T-helper 2 cell treated with Interferon-gamma antibody and Interleukin-4, amounts not matched to agents 5 μg/mL and 100 μg/mL, for 36 hours (primary cell): ENCODE measurements at regions not wholly inside any gene's neighbourhood (a gene's known extent, or its start where the extent isn't known, plus 50 kb on each side); places are given as distances from the start of the nearest gene placed in this dataset.

Source experiments
- DNase-seq: peaks from one replicate; pipeline ENCODE4 v3.0.0; 2021; ENCODE audit warnings: low spot score
- H3K27ac Mint-ChIP-seq: one replicate; pipeline ENCODE4 v1.8.0; 2021; ENCODE audit warnings: mild to moderate bottlenecking, mixed read lengths
- H3K27me3 Mint-ChIP-seq: one replicate; pipeline ENCODE4 v1.8.0; 2021; ENCODE audit warnings: low read depth, mixed read lengths
- H3K36me3 Mint-ChIP-seq: one replicate; pipeline ENCODE4 v1.8.0; 2021; ENCODE audit warnings: low read depth, mixed read lengths
- H3K4me1 Mint-ChIP-seq: one replicate; pipeline ENCODE4 v1.8.0; 2021; ENCODE audit warnings: low read depth, mixed read lengths
- H3K4me3 Mint-ChIP-seq: one replicate; pipeline ENCODE4 v1.8.0; 2022; ENCODE audit warnings: mild to moderate bottlenecking, moderate library complexity, mixed read lengths
- H3K9me3 Mint-ChIP-seq: one replicate; pipeline ENCODE4 v1.8.0; 2021; ENCODE audit warnings: mixed read lengths

DNA sequence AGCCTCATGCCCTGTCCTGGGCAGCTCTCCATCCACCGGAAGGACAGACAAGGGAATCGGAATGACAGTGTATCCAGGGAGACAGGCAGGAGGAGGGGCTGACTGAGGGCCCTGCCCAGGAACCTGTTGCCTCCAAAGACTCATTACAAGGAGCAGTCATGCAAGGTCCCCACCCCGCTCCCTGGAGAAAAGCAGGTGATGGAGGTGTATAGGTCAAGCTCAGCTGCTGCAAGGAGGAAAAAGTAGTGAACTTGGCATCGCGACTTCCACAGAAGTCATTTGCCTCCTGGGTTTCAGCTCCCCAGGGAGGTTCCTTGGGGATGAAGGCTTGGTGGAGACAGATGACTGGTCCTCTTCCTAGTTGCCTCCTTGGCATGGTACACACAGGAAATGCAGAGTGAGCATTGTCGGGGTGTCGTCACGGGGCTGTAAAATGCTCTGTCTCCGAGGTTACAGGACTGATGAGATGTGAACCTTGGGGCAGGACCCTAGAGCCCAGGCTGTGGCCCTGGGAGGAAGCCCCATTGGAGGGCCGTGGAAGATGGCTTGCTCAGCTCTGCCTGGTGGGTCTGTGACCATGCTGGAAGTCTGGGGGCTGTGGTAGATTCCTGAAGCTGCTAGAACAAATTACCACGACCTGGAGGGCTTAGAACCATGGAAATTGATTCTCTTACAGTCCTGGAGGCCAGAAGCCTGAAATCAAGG lies 219.6 kb upstream of the C1orf174 start:
- Mint-ChIP-seq H3K9me3 (no peaks in the 10 kb centered on the region), H3K4me1 (no peaks in the 10 kb centered on the region), H3K27me3 (no peaks in the 10 kb centered on the region), H3K27ac (no peak overlapping the region), H3K4me3 (no peak overlapping the region), H3K36me3 (no peaks in the 10 kb centered on the region)
- no peak for DNase-seq

DNA sequence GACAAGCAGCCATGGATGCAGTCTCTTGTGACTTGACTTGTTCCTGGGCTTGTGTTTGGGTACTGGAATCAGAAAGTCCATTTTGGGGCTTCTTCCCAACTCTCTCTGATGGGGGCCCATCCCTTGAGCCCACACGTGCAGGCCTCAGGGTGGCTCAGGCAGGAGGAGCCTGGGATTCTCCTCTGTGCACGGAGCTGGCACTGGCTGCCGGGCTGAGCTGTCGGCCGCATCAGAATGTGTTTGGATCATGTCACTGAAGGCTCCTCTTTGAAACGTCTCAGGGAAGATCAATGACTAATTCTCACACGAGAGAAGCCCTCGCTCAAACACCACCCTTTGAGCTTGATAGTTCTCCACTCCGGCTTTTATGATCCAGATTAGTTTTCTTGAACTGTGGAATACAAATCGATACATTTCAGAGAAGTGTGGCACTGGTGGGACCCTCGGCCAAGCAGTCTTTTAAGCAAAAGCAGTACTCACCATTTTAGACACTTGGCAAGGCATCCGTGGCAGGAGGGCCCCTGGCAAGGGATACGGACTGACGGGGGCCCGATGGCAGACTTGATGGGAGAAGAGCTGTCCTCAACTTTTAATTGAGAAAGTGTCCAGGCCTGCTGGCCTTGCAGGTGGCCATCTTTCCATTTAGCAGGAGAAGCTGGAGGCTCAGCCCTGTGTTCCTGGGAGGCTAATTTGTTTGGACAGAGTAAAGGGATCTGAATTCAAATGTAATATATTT lies 220.7 kb upstream of the C1orf174 start:
- Mint-ChIP-seq H3K9me3 (no peaks in the 10 kb centered on the region), H3K4me1 (no peaks in the 10 kb centered on the region), H3K36me3 (no peaks in the 10 kb centered on the region), H3K27me3 (no peaks in the 10 kb centered on the region), H3K4me3 (no peak overlapping the region), H3K27ac (no peak overlapping the region)
- no peak for DNase-seq

DNA sequence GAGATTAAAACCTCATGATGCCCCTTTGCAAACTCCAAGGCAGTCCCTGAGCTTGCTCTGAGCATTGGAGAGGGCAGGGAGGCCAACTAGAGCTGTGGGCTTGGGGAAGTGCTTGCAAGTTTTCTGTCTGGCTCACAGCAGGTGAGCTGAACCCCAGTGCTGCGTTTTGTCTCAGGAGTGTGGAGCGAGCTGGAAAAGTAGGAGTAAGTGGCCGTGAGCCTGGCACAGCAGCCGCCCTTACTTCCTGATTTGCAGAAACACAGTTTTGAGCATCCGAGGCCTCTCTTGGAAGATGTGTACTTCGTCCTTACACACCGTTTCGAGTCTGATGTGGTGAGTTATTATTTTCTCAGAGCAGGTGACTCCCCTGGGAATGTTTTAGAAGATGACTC lies 221.2 kb upstream of the C1orf174 start:
- no peak for DNase-seq
- Mint-ChIP-seq H3K27me3 (no peaks in the 10 kb centered on the region), H3K9me3 (no peaks in the 10 kb centered on the region), H3K36me3 (no peaks in the 10 kb centered on the region), H3K4me3 (no peak overlapping the region), H3K27ac (no peak overlapping the region), H3K4me1 (no peaks in the 10 kb centered on the region)

DNA sequence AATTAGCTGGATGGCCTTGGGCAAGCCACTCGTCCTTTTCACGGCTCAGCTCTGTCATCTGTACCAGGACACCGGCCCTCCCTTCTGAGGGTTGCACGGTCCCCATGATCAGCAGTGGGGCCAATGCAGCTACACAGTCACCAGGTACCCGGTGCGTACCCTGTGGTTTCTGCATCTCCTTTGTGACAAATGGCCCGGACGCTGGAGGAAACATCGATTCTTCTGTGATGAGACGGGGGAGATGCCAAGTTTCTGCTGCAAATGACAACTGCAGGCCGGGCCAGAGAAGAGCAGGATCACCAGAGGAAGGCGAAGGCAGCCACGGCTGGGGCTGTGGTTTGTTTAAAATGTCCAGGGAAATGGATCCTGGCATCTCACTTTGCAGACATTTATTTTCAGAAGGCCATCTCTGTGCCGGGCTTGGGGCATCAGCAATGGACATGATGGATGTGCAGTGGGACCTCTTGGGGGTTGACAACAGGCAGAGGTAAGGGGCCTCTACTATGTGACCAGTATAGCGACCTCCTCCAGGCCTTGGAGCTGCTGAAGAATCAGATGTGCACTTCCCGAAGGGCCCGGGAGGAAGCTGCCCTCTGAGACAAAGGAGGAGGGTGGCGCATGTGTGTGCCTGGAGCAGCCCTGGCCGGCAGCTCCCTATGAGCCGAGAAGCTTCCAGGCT lies 221.9 kb upstream of the C1orf174 start:
- Mint-ChIP-seq H3K4me1 (no peaks in the 10 kb centered on the region), H3K36me3 (no peaks in the 10 kb centered on the region), H3K27ac (no peak overlapping the region), H3K9me3 (no peaks in the 10 kb centered on the region), H3K27me3 (no peaks in the 10 kb centered on the region), H3K4me3 (no peak overlapping the region)
- no peak for DNase-seq

DNA sequence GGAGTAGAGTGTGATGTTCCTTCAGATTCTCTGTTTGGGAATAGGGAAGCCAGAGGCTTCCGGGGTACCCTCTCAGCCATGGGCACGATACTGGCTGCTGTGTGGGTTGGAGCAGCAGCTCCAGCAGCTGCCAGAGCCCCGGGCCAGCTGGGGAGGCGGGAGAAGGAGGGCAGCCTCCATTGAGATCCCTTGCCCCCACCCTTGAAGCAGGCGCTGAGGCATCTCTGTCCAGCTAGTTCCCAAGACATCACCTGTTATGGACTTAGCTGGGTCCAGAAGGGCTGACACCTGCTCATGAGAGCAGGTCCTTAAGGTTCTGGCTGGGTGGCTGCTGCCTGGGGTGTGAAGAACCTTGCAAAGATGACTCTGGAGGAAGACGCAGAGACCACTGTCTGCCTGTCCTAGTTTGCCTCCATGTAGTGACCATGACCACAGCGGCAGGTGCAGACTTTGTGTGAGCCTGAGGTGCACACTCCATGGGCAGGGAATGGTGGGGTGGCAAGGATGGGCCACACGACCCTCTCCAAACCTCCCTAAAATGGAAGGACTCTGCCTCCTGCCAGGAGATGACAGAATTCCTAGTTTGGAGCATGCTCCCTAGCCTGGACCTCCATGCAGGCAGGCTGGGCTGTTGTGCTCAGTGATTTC lies 222.6 kb upstream of the C1orf174 start:
- no peaks in the 10 kb centered on the region for H3K27me3 Mint-ChIP-seq
- no peak for DNase-seq
- no peak overlapping the region for H3K27ac Mint-ChIP-seq
- H3K9me3 Mint-ChIP-seq = no peaks in the 10 kb centered on the region
- H3K4me1 Mint-ChIP-seq = no peaks in the 10 kb centered on the region
- no peak overlapping the region for H3K4me3 Mint-ChIP-seq
- H3K36me3 Mint-ChIP-seq = no peaks in the 10 kb centered on the region

DNA sequence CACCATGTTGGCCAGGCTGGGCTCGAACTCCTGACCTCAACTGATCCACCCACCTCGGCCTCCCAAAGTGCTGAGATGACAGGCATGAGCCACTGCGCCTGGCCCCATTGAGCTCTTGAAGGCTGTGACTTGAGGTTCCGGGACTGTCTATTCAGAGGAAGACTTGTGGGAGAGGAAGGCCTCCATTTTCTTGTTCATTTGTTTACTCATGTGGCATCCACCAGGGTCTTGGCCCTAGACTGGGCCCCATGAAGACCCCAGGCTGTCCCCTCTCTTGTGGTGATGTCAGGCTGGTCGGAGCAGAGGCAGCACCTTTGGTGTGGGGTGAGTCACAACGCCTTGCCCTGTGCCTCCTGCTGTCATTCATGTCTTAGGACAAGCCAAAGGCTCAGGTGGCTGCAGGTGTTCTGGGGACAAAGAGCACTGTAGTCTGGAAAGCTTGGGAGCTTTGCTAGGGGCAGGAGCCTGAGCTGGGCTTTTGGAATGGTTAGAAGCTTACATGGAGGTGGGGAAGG lies 224.6 kb upstream of the C1orf174 start:
- Mint-ChIP-seq H3K36me3 (no peaks in the 10 kb centered on the region), H3K27me3 (no peaks in the 10 kb centered on the region), H3K4me3 (no peak overlapping the region), H3K27ac (no peak overlapping the region), H3K9me3 (no peaks in the 10 kb centered on the region), H3K4me1 (no peaks in the 10 kb centered on the region)
- no peak for DNase-seq

DNA sequence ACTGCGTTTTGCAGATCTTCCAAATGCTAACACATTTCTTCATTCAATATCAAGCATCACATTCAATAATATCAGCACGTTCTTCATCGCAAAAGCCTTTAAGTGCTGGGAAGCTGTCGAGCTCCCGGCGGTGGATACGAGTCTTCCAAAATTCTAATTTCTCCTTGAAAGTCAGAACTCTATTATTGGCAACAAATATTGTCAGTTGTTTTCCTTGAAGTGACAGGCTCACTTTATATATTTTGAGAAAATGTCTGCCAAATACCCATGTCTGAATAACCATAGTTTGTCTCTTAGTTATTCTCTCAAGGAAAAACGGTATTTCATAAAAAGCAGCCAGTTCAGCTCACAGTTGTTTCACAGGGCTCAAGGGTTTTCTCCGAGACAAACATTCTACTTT lies 226.2 kb upstream of the C1orf174 start:
- DNase-seq = no peak
- Mint-ChIP-seq H3K27ac (no peak overlapping the region), H3K9me3 (no peaks in the 10 kb centered on the region), H3K27me3 (no peaks in the 10 kb centered on the region), H3K4me3 (no peak overlapping the region), H3K36me3 (no peaks in the 10 kb centered on the region), H3K4me1 (no peaks in the 10 kb centered on the region)

DNA sequence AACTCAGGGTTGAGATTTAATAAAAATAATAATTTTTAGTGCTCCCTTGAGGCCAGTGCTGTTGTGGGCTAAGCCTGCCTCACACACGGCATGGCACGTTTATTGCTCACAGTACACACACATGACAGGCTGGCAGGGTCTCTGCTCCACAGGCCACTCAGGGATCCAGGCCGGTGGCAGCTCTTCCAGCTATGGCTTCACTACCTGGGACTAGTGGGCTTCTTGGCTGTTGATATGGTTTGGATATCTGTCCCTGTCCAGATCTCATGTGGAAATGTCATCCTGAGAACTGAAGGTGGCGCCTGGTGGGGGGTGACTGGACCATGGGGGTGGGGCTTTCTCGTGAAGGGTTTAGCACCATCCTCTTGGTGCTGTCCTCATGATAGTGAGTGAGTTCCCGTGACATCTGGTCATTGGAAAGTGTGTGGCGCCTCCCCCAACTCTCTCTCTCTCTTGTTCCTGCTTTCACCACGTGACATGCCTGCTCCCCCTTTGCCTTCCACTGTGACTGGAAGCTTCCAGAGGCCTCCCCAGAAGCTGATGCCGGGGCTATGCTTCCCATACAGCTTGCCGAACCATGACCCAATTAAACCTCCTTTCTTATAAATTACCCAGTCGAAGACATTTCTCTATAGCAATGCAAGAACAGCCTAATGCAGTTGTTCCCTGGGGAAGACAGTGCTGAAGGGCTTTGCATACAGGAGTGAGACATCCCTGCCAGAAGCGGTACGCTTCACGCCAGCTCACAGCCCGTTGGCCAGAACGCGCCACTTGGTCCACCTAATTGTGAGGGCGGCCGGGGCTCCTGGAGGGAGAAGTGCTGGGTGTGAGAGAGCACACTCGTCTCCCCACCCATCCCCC lies 226.9 kb upstream of the C1orf174 start:
- DNase-seq = no peak
- Mint-ChIP-seq H3K27me3 (no peaks in the 10 kb centered on the region), H3K9me3 (no peaks in the 10 kb centered on the region), H3K4me3 (no peak overlapping the region), H3K36me3 (no peaks in the 10 kb centered on the region), H3K4me1 (no peaks in the 10 kb centered on the region), H3K27ac (no peak overlapping the region)

DNA sequence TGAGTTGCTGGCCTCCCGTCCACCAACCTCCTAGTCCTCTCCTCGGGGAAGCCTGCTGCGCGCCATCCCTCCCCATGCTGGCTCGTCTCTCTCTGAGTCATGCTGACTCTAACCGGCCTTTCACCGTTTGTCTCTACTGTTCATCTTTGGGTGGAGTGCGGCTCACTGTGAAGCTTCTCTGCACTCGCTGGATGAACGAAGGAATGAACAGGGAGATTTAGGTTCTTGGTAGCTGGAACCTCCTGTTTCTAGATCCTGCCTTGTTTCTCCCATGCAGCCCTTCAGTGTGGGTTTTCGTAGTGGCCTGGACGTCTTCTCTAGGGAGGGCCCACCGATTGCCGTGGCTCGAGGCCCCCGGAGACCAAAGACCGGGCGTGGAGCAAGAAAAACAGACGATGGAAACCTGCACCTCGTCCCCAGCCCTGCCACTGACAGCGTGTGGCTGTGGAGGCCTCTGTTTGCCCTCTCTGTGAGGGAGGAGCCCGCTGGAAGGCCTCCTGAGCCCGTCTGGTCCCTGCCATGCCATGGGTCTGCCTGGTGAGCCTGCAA lies 227.6 kb upstream of the C1orf174 start:
- Mint-ChIP-seq H3K36me3 (no peaks in the 10 kb centered on the region), H3K4me1 (no peaks in the 10 kb centered on the region), H3K9me3 (no peaks in the 10 kb centered on the region), H3K27me3 (no peaks in the 10 kb centered on the region), H3K27ac (no peak overlapping the region), H3K4me3 (no peak overlapping the region)
- no peak for DNase-seq

DNA sequence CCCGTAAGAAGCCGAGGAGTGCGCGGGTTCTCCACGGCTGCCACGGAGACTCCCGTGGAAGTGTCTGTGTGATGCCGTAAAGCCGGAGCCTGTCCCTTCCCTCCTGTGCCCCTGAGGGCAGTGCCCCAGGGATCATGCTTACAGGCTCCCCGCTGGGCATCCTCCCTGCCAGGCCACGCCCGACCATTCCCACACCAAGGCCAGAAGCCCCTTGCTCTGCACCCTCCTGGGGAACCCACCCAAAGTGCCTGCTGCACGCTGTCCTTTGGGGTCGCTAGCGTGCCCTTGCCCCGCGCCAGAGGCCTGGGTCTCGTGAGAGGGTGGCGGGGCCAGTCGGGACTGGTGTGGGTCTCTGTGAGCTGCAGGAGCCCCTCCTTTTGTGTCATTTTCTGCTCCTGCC lies 228.5 kb upstream of the C1orf174 start:
- no peak overlapping the region for H3K4me3 Mint-ChIP-seq
- no peak for DNase-seq
- no peaks in the 10 kb centered on the region for H3K9me3 Mint-ChIP-seq
- H3K36me3 Mint-ChIP-seq = no peaks in the 10 kb centered on the region
- no peak overlapping the region for H3K27ac Mint-ChIP-seq
- no peaks in the 10 kb centered on the region for H3K27me3 Mint-ChIP-seq
- H3K4me1 Mint-ChIP-seq = no peaks in the 10 kb centered on the region

DNA sequence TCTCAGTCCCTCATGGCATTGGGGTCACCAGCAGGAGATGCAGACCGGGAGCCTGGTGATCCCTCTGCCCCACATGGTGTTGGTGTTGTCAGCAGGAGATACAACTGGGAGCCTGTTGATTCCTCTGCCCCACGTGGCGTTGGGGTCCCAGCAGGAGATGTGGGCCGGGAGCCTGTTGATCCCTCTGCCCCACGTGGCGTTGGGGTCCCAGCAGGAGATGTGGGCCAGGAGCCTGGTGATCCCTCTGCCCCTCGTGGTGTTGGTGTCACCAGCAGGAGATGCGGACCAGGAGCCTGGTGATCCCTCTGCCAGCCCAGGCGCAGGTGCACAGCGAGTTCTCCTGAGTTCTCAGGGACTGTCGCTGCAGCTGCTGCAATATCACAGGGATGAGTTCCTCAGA lies 229.6 kb upstream of the C1orf174 start:
- Mint-ChIP-seq H3K27ac (no peak overlapping the region), H3K36me3 (no peaks in the 10 kb centered on the region), H3K4me1 (no peaks in the 10 kb centered on the region), H3K4me3 (no peak overlapping the region), H3K27me3 (no peaks in the 10 kb centered on the region), H3K9me3 (no peaks in the 10 kb centered on the region)
- DNase-seq = no peak

DNA sequence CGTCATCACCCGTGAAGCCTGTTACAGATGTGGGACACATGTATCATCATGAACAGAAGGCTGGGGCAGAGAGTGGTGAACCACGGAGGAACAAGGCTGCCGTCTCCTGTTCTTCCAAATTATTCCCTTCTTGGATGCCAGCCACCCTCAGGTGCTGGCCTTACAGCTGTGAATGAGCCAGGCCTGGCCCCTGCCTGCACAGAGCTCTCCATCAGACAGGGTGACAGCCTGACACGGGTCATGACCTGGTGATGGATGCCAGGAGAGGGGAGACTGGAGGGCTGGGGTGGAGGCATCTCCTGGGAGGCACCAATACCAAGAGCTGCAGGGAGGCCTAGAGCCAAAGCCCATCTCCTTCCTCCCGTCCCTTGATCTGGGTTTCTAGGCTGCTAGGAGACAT lies 230.0 kb upstream of the C1orf174 start:
- DNase-seq = no peak
- no peaks in the 10 kb centered on the region for H3K27me3 Mint-ChIP-seq
- H3K9me3 Mint-ChIP-seq = no peaks in the 10 kb centered on the region

DNA sequence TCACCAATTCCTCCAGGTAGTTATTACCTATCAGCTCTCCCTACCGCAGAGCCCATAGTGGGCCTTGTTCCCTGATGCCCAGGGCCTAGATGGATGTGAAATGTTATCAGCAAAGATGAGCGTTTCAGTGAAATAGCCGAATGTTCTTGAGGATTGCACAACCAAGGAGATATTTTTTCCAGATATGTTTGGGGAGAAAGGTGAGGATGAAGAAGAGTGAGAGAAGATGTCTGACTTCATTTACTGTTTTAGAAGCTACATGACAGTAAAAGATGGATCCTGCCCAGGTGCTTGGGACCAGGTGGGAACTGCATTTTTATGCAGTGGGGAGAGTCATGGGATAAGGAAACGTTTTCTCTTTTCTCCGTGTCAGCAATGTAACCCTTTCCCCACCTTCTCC lies 231.7 kb upstream of the C1orf174 start:
- DNase-seq = no peak
- H3K27me3 Mint-ChIP-seq = no peaks in the 10 kb centered on the region
- no peaks in the 10 kb centered on the region for H3K36me3 Mint-ChIP-seq
- no peak overlapping the region for H3K4me3 Mint-ChIP-seq
- H3K9me3 Mint-ChIP-seq = peaks cover 14% of the 10 kb centered on the region
- no peak overlapping the region for H3K27ac Mint-ChIP-seq
- no peaks in the 10 kb centered on the region for H3K4me1 Mint-ChIP-seq

More for the DNA sequence above, 230.0 kb upstream of the C1orf174 start:
- no peaks in the 10 kb centered on the region for H3K36me3 Mint-ChIP-seq
- H3K4me1 Mint-ChIP-seq = no peaks in the 10 kb centered on the region
- no peak overlapping the region for H3K4me3 Mint-ChIP-seq
- H3K27ac Mint-ChIP-seq = no peak overlapping the region
